ENCODE measurements at regions not wholly inside any gene's neighbourhood (a gene's known extent, or its start where the extent isn't known, plus 50 kb on each side); places are given as distances from the start of the nearest gene placed in this dataset.
"Not testable (repeated sequence)": the region's sequence is repeated elsewhere in the genome, so short reads cannot be mapped to it uniquely, and the experiment has no call there.

DNA sequence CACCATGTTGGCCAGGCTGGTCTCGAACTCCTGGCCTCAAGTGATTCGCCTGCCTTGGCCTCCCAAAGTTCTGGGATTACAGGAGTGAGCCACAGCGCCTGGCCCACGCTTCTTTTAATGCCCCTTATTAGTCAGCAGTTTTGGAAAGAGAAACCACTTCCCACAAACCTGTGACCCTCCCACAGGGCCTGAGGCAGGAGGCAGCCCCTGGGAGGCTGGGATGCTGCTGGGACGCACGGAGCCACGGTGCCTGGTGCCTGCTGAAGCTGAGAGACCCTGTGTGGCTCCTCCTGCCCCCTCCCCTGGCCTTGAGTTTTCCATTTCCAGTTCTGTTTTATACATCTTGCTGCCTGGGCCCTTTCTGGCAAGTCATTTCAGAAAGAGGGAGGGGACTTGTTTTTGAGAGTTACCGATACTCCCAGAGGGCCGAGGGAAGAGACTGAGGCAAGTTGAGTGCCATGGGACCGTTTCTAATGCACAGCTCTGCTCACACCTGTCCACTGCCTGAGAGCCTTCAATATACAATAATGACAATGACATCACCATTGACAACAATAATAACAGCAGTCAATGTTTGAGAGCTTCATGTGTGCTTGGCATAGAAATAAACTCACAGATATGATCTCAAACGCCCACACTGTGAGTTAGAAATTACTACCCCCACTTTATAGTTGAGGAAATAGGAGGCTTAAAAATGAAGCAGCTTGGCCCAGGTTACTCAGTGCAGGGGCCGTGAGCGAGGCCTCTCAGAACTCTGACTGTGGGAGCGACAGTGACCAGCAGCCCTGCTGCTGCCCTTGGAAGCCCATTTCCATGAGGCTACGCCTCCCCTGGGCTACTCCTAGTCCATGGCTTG lies 78.1 kb upstream of the YWHAQ start:
- DNase-seq: no peak

- DNase-seq: no peak
These were observed 78.9 kb upstream of the YWHAQ start for GRCh38 chr2:9709539-9710285.

DNA sequence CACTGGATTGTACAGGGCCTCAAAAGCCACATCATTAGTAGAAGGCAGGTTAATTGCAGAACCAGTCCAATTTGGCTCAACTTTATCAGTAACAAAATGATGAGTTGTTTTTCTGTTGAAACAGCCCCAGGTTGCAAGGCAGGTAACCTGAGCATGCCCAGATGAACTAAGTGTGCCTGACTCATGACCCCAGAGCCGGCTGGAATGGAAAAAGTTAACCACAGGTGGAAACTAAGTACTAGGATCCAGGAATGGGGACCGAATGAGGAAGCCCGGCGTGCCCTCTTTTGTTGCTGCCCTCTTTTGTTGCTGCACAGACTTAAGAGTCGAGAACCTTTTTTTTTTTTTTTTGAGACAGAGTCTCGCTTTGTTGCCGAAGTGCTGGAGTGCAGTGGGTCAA lies 79.5 kb upstream of the YWHAQ start:
- no peak for DNase-seq

DNA sequence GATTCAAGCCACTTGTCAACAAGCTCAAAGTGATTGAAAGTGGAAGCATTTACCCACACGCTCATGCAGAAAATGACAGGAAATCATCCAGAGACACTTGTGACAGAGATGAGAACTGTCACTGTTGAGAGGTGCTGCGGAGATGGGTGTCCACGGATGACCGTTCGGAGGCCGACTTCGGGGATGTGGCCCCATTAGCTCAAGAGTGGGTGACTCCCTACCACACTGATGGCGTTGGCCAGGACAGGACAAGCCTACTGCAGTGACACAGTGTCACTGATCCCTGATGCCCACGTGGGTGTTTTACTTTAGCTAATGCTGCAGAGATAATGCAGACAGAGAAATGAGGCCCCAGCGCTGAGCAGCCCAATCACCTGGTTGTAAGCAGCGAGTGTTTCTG lies 81.5 kb upstream of the YWHAQ start:
- no peak for DNase-seq

- no peak for DNase-seq
These were observed 83.9 kb upstream of the YWHAQ start for GRCh38 chr2:9714630-9715214.

DNA sequence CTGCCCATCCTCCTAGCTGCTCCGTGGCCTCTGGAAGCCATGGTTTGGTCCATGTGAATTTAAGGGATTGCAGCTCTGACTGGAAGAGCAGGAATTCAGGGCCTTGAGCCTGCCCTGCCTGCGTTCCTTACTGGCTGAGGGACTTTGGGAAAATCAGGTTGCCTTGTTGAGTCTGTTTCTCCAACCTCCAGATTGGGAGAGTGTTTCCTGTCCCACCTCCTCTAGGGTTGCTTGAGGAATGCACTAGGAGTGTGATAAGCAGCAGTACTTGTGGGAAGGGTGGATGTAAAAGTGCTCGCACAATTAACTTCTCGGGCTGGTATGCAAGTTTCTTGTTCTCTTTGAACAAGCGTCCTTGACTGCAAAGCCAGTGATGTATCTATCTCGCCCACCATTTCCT lies 84.4 kb upstream of the YWHAQ start:
- no peak for DNase-seq

DNA sequence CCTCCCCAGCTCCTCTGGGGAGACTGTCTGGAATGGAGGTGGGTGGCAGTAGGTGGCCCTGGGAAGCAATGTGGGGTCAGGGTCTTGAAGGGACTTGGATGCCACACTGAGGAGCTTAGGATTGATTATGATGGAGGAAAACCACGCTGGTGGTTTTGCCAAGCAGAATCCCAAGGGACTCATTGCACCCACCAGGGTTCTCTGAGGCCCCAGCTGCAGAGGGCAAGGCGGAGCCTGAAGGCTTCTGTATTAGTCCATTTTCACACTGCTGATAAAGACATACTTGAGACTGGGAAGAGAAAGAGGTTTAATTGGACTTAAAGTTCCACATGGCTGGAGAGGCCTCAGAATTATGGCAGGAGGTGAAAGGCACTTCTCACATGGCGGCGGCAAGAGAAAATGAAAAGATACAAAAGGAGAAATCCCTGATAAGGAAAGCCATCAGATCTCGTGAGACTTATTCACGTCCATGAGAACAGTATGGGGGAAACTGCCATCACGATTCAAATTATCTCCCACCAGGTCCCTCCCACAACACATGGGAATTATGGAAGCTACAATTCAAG lies 87.2 kb upstream of the YWHAQ start:
- no peak for DNase-seq

- no peak for DNase-seq
These were observed 89.7 kb upstream of the YWHAQ start for GRCh38 chr2:9720352-9721093.

DNA sequence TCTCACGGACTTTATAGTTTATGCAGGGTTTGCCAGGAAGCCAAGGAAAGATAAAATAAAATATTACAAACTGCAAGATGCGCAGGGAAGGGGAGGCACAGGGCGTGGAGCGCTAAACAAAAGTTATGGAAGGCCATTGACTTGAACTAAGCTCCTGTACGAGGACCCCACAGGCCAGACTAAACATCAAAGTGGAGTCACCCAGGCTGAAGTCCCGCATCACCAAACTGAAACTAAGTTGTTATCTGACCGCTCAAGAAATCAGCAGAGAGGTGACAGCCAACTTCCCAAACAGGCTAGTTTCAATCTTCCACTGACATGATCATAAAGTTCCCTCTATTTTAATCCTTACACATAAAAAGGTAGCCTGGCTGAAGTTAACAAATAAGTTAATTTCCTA lies 90.5 kb upstream of the YWHAQ start:
- no peak for DNase-seq

GRCh38 chr2:9722451-9722850 lies 91.7 kb upstream of the YWHAQ start:
- DNase-seq: no peak

DNA sequence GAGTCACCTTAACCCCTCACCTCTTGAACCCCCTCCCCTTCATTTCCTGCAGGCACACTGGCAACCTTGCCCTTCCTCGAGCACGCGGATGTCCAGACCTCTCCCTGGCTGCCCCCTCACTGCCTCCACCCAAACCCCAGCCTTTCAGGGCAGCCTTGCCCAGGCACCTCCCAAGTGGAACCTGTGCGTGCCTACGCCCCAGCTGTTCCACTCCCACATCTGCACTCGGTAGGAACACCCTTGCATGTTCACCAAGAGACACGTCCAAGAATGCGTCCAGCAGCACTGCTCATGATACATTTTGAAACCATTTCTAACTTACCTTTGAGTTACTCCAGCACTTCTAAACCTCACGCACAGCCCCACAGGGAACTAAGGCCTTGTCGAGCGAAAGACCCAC lies 93.8 kb upstream of the YWHAQ start:
- no peak for DNase-seq

DNA sequence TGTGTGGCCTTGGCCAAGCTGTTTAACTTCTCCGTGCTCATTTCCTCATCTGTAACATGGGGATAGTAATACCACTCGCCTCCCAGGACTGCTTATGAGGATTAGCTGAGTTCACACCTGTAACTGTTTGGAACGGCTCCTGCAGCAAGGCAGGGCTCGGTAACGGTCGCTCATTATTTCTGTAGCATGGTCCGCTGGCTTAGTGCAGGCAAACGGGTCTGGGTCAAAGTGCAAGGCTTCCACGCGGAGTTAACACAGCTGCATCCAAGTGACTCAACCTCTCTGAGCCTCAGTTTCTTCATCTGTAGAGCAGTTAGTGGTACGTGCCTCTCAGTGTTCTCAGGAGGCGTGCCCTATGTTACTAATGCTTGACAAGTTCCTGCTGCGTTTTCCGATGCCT lies 94.3 kb upstream of the YWHAQ start:
- DNase-seq: no peak

- DNase-seq: not testable (repeated sequence)
These were observed 95.2 kb upstream of the YWHAQ start for GRCh38 chr2:9726016-9726415.

- not testable (repeated sequence) for DNase-seq
These were observed 99.7 kb upstream of the YWHAQ start for GRCh38 chr2:9730523-9730922.

- no peak for DNase-seq
These were observed 102.0 kb upstream of the YWHAQ start for GRCh38 chr2:9732824-9733223.

DNA sequence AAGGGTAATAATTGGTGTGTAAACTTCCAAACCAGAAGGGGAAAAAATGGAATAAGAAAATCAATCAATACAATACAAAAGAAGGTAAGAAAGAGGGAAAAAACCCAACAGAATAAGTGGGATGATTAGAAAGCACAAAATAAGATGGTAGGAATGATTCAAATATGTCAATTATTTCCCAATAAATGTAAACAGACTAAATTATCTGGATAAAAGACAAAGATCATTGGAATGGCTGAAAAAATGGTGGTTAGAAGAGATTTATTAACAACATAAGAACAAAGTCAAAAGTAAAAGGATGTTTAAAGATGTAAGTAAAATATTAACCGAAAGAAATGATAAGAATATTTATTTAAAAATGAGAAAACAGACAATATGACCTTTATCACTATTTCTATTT lies 103.5 kb upstream of the YWHAQ start:
- no peak for DNase-seq

DNA sequence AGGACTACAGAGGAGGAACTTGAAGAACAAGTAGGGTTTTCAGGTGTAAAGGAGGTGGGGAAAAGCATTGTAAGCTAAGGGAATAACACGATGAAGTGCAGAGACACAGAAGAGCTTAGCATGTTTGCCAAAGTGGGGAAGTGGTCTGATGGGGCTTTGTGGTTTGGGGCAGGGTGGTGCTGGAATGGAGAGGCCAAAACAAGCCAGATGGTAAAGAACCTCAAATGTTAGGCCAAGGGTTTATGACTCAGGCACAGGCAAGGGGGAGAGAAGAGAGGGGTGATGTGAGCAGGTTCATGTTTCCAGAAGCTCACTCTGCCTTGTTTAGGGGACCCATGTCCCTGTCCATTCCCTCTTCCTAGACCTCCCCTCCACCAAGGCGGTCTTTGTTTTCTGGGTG lies 104.5 kb upstream of the YWHAQ start:
- DNase-seq: no peak

DNA sequence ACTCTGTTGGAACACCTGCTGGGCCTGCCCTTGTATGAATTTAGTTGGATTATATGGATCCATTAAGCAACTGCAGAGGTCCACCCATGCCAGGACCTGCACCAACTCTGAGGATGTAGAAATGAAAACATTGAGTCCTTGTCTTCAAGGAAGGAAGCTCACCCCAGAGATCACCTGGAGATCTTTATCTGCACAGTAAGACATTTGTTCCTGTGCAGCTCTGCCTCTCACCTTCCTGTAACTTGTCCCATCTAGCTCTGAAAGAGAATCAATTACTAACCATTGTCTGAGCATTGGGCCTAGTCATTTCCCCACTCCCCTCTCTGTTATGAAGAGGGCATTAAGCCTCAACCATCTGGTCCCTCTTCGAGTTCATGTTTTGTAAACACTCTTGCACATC lies 105.2 kb upstream of the YWHAQ start:
- DNase-seq: no peak

DNA sequence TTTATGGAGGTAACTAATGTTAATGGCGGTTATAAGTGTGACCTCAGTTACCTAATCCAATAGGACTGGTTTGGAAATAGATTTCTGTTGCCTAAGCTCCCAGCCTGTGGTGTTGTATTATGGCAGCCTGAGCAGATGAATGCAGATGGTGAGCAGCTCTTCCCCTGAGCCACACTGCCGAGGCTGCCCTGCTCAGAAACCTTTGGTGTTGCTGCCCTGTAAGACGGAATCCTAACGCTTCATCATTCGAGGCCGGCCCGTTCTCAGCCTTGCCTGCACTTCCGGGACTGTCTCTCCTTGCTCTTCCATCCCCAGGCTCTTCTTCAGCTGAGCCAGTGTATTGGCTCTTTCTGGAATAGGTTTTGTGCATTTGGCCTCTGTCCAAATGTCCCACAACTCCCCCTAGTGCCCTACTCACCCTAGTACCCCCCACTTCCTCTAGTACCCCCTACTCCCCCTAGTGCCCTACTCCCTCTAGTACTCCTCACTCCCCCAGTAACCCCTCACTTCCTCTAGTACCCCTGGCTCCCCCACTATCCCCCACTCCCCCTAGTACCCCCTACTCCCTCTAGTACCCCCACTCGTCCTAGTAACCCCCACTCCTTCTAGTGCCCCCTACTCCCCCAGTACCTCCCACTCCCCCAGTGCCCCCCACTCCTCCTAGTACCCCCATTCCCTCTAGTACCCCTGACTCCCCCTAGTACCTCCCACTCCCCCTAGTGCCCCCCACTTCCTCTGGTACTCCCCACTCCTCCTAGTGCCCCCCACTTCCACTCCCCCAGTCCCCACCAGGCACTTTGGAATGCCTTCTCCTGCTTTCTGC lies 106.0 kb upstream of the TAF1B start:
- DNase-seq: peak; percentile 44

- DNase-seq: no peak
These were observed 105.2 kb upstream of the TAF1B start for GRCh38 chr2:9738062-9738461.
